Colonic mucosa (tissue), 4 donors: ENCODE measurements at regions not wholly inside any gene's neighbourhood (a gene's known extent, or its start where the extent isn't known, plus 50 kb on each side); places are given as distances from the start of the nearest gene placed in this dataset.

Source experiments
- DNase-seq: peaks from one replicate; pipeline ENCODE4 v3.0.0-alpha.2; 2020
- H3K27ac ChIP-seq: fragments of 200-600 bp; one replicate; pipeline ENCODE4 v1.8.0; 2021
- H3K27me3 ChIP-seq: fragments of 200-600 bp; one replicate; pipeline ENCODE4 v1.8.0; 2021
- H3K36me3 ChIP-seq: fragments of 200-600 bp; one replicate; pipeline ENCODE4 v1.8.0; 2021
- H3K4me1 ChIP-seq: fragments of 200-600 bp; one replicate; pipeline ENCODE4 v1.8.0; 2021; ENCODE audit warnings: mild to moderate bottlenecking
- H3K4me3 ChIP-seq: fragments of 200-600 bp; one replicate; pipeline ENCODE4 v1.8.0; 2021
- H3K9ac ChIP-seq, 2 donors: one replicate each; pipeline ENCODE4 v1.7.0; 2013; ENCODE audit warnings: control low read depth in 2 of 2, low read depth in 2 of 2, low read length in 2 of 2
- H3K9me3 ChIP-seq: fragments of 200-600 bp; one replicate; pipeline ENCODE4 v1.8.0; 2021
- CTCF ChIP-seq: fragments of 200-600 bp; IDR thresholded peaks from one replicate; pipeline ENCODE4 v1.8.0; 2022; ENCODE audit warnings: antibody characterized with exemption, mild to moderate bottlenecking
- intact Hi-C: fragments of 100-400 bp; cut with DNase I; formaldehyde crosslinking; loops from one replicate; pipeline ENCODE4 v1.14.1; 2022
- donor health status: healthy.
- donor health status: DM: no; HTN: no; CAD: no.
- donor health status: DM: no; HTN: no; CAD: no.

- H3K27ac ChIP-seq = no peak overlapping the region
- no peaks in the 10 kb centered on the region for H3K4me1 ChIP-seq
- H3K9ac ChIP-seq = no peak overlapping the region
- H3K36me3 ChIP-seq = no peaks in the 10 kb centered on the region
- no peaks in the 10 kb centered on the region for H3K27me3 ChIP-seq
- intact Hi-C loops = no loop called here
- no peak overlapping the region for H3K4me3 ChIP-seq
- no peak for DNase-seq
- TF ChIP-seq CTCF = no peak
- H3K9me3 ChIP-seq = no peaks in the 10 kb centered on the region
Measured at GRCh38 chr7:135812148-135812547, 63.5 kb upstream of the FAM180A start.

DNA sequence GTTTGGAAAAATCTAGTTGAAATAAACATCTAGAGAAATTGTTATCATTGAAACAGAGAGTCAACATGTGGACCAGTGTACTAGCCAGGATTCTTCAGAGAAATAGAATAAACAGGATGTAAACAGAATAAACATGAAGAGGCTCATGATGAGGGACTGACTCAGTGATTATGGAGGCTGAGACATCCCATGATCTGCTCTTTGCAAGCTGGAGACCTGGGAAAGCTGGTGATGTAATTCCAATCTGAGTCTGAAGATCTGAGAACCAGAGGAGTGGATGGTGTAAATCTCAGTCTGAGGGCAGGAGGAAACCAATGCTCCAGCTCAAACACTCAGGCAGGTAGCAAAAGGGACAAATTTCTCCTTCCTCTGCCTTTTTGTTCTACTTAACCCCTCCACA lies 62.9 kb upstream of the FAM180A start:
- no peak for DNase-seq
- Histone ChIP-seq H3K27me3 (no peaks in the 10 kb centered on the region), H3K36me3 (no peaks in the 10 kb centered on the region), H3K9ac (no peak overlapping the region), H3K4me1 (no peaks in the 10 kb centered on the region), H3K27ac (peak overlapping the region; percentile 36), H3K4me3 (no peak overlapping the region), H3K9me3 (no peaks in the 10 kb centered on the region)
- intact Hi-C loops = no loop called here
- TF ChIP-seq CTCF = no peak

DNA sequence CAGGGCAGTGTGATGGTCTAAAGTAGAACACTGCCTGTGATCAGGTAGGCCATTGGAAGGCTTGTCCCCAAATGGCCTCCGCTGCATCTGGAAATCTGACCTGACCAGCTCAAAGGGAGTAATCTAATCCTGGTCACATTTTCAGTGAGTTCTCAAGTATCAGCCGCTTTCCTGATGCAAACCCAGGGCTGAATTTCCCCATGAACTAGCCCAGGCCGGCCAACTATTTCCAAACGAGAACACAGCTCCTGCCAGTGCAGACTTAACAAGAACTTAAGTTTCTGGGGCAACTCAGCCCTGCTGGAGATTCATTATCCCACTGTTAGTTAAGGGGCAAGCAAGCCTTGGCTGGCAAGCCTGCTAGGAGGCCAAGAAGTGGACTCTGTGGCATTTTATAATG lies 59.6 kb upstream of the FAM180A start:
- peak; percentile 26 for DNase-seq
- Histone ChIP-seq H3K36me3 (no peaks in the 10 kb centered on the region), H3K27ac (no peak overlapping the region), H3K4me1 (no peaks in the 10 kb centered on the region), H3K27me3 (no peaks in the 10 kb centered on the region), H3K9ac (no peak overlapping the region), H3K4me3 (no peak overlapping the region), H3K9me3 (no peaks in the 10 kb centered on the region)
- TF ChIP-seq CTCF = no peak
- intact Hi-C loops = loop anchor here (10.0 kb wide), 1 partner anchor 1787 kb away; no protein-coding TSS in a partner anchor

DNA sequence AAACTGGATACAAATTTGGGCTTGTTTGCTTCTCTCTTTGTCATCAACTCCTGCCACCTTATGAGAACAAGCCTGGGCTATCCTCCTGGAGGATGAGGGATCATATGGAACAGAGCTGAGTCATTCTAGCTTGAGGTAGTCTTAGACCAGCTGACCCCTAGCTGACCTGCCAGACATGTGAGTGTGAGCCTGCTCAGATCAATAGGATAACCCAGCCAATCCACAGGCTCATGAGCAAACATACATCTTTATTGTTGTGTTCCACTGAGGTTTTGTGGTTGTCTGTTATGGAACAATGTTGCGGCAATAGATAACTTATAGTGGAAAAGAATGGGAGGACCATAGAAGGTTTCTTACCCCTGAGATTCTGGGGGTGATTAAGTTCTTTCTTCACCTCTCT lies 54.5 kb upstream of the FAM180A start:
- intact Hi-C loops = loop anchor here (10.0 kb wide), 1 partner anchor 1792 kb away; no protein-coding TSS in a partner anchor
- Histone ChIP-seq H3K9me3 (no peaks in the 10 kb centered on the region), H3K9ac (no peak overlapping the region), H3K4me1 (no peaks in the 10 kb centered on the region), H3K36me3 (no peaks in the 10 kb centered on the region), H3K4me3 (no peak overlapping the region), H3K27ac (no peak overlapping the region), H3K27me3 (no peaks in the 10 kb centered on the region)
- no peak for TF ChIP-seq CTCF
- no peak for DNase-seq

GRCh38 chr7:135802697-135803096 lies 54.1 kb upstream of the FAM180A start:
- Histone ChIP-seq H3K36me3 (no peaks in the 10 kb centered on the region), H3K9me3 (no peaks in the 10 kb centered on the region), H3K27me3 (no peaks in the 10 kb centered on the region), H3K4me1 (no peaks in the 10 kb centered on the region), H3K4me3 (no peak overlapping the region), H3K27ac (no peak overlapping the region), H3K9ac (no peak overlapping the region)
- intact Hi-C loops = loop anchor here (10.0 kb wide), 1 partner anchor 1792 kb away; no protein-coding TSS in a partner anchor
- TF ChIP-seq CTCF = no peak
- no peak for DNase-seq
